ENCODE measurements at regions not wholly inside any gene's neighbourhood (a gene's known extent, or its start where the extent isn't known, plus 50 kb on each side); places are given as distances from the start of the nearest gene placed in this dataset.

- ATAC-seq (ENCODE audit: low FRiP score in 2 of 2): no peak
- no peak overlapping the region for H3K27ac ChIP-seq
- H3K27me3 ChIP-seq: no peaks in the 10 kb centered on the region
- no peak overlapping the region for H3K4me3 ChIP-seq
- TF ChIP-seq CTCF (IDR thresholded peaks at IDR 0.05) (no peak), POLR2A (IDR thresholded peaks at IDR 0.05) (no peak), POLR2AphosphoS5 (IDR thresholded peaks at IDR 0.05) (no peak), EP300 (IDR thresholded peaks at IDR 0.05) (no peak)
- H3K9me3 ChIP-seq: no peaks in the 10 kb centered on the region
- no peaks in the 10 kb centered on the region for H3K36me3 ChIP-seq
- DNase-seq: no peak
- H3K4me1 ChIP-seq: peaks cover 0 to 16% (median 6%) of the 10 kb centered on the region in 4 donors
Observed at GRCh38 chr12:105483691-105484090, 153.2 kb downstream of the C12orf75 start.

- Histone ChIP-seq H3K36me3 (no peaks in the 10 kb centered on the region), H3K4me1 (peaks cover 0 to 16% (median 4%) of the 10 kb centered on the region in 4 donors), H3K4me3 (no peak overlapping the region), H3K9me3 (no peaks in the 10 kb centered on the region), H3K27me3 (no peaks in the 10 kb centered on the region), H3K27ac (peak overlapping the region in 3 of 4 donors; percentile 18 to 33 (median 30))
- TF ChIP-seq POLR2A (IDR thresholded peaks at IDR 0.05) (no peak), POLR2AphosphoS5 (IDR thresholded peaks at IDR 0.05) (peak in 1 of 2 donors; percentile 43)
- 54 to 57% methylated on average over 8 of the region's 8 CpGs for WGBS, 2 donors
- ATAC-seq (ENCODE audit: low FRiP score in 2 of 2) (peak; percentile 12 to 58), DNase-seq (no peak)
Observed at GRCh38 chr12:105485321-105485910, 154.9 kb downstream of the C12orf75 start.

- Histone ChIP-seq H3K27ac (peak overlapping the region in 3 of 4 donors; percentile 18 to 33 (median 30)), H3K4me1 (peaks cover 0 to 16% (median 4%) of the 10 kb centered on the region in 4 donors), H3K27me3 (no peaks in the 10 kb centered on the region), H3K9me3 (no peaks in the 10 kb centered on the region), H3K36me3 (no peaks in the 10 kb centered on the region), H3K4me3 (no peak overlapping the region)
- DNase-seq: no peak
- ATAC-seq (ENCODE audit: low FRiP score in 2 of 2): no peak
- WGBS, 2 donors: 88 to 91% methylated on average over 3 of the region's 3 CpGs
- TF ChIP-seq POLR2AphosphoS5 (IDR thresholded peaks at IDR 0.05) (no peak), CTCF (IDR thresholded peaks at IDR 0.05) (no peak), EP300 (IDR thresholded peaks at IDR 0.05) (no peak), POLR2A (IDR thresholded peaks at IDR 0.05) (no peak)
Observed at GRCh38 chr12:105485921-105486320, 155.4 kb downstream of the C12orf75 start.

- Histone ChIP-seq H3K27ac (no peak overlapping the region), H3K36me3 (no peaks in the 10 kb centered on the region), H3K27me3 (no peaks in the 10 kb centered on the region), H3K4me1 (peaks cover 0 to 14% (median 4%) of the 10 kb centered on the region in 4 donors), H3K4me3 (no peak overlapping the region), H3K9me3 (no peaks in the 10 kb centered on the region)
- WGBS, 2 donors: 85 to 87% methylated on average over 6 of the region's 6 CpGs
- TF ChIP-seq CTCF (IDR thresholded peaks at IDR 0.05) (no peak), EP300 (IDR thresholded peaks at IDR 0.05) (no peak), POLR2A (IDR thresholded peaks at IDR 0.05) (no peak), POLR2AphosphoS5 (IDR thresholded peaks at IDR 0.05) (no peak)
- DNase-seq (no peak), ATAC-seq (ENCODE audit: low FRiP score in 2 of 2) (no peak)
Observed at GRCh38 chr12:105487963-105488362, 157.5 kb downstream of the C12orf75 start.

GRCh38 chr12:105492591-105493545 is 162.4 kb downstream of the C12orf75 start:
- DNase-seq: no peak
- Histone ChIP-seq H3K27me3 (no peaks in the 10 kb centered on the region), H3K4me1 (no peaks in the 10 kb centered on the region), H3K27ac (no peak overlapping the region), H3K9me3 (no peaks in the 10 kb centered on the region), H3K4me3 (no peak overlapping the region), H3K36me3 (no peaks in the 10 kb centered on the region)
- TF ChIP-seq CTCF (IDR thresholded peaks at IDR 0.05): no peak
- no peak for TF ChIP-seq EP300 (IDR thresholded peaks at IDR 0.05)
- TF ChIP-seq POLR2A (IDR thresholded peaks at IDR 0.05): no peak
- TF ChIP-seq POLR2AphosphoS5 (IDR thresholded peaks at IDR 0.05): no peak
- 72 to 74% methylated on average over 12 of the region's 12 CpGs for WGBS, 2 donors
- no peak for ATAC-seq (ENCODE audit: low FRiP score in 2 of 2)

Data from upper lobe of left lung (tissue), 6 donors.